B cell (primary cell): ENCODE measurements at regions not wholly inside any gene's neighbourhood (a gene's known extent, or its start where the extent isn't known, plus 50 kb on each side); places are given as distances from the start of the nearest gene placed in this dataset.

ENCODE experiments used
- CTCF ChIP-seq: fragments of 200-600 bp; IDR thresholded peaks from one replicate; pipeline ENCODE4 v1.8.0; 2022; ENCODE audit warnings: antibody characterized with exemption, mild to moderate bottlenecking
- EZH2 ChIP-seq: IDR thresholded peaks from 2 replicates; pipeline ENCODE4 v1.6.1; 2012; ENCODE audit warnings: borderline replicate concordance, low read depth, mild to moderate bottlenecking, moderate library complexity, low read length; ENCODE audit not compliant: insufficient read depth, poor library complexity, severe bottlenecking

- no peak for TF ChIP-seq CTCF
- no peak for TF ChIP-seq EZH2
Observed at GRCh38 chr17:83029571-83029970, 49.8 kb upstream of the METRNL start.
